ENCODE measurements at regions not wholly inside any gene's neighbourhood (a gene's known extent, or its start where the extent isn't known, plus 50 kb on each side); places are given as distances from the start of the nearest gene placed in this dataset.

GRCh38 chr4:176563591-176563990, 229.1 kb downstream of the VEGFC start:
- no peak overlapping the region for H3K4me3 ChIP-seq
- no peak for TF ChIP-seq CTCF (IDR thresholded peaks at IDR 0.05)
- no peak for TF ChIP-seq EP300 (IDR thresholded peaks at IDR 0.05)
- TF ChIP-seq POLR2A (IDR thresholded peaks at IDR 0.05), result no peak
- no peaks in the 10 kb centered on the region for H3K36me3 ChIP-seq
- WGBS, 2 donors, result 61 to 66% methylated on average over 4 of the region's 4 CpGs
- H3K27ac ChIP-seq, result no peak overlapping the region
- no peaks in the 10 kb centered on the region for H3K4me1 ChIP-seq
- DNase-seq (ENCODE audit: low spot score in 2 of 2), result no peak
- no peaks in the 10 kb centered on the region for H3K9me3 ChIP-seq
- H3K27me3 ChIP-seq, result no peaks in the 10 kb centered on the region

- H3K4me1 ChIP-seq, result no peaks in the 10 kb centered on the region
- 88 to 89% methylated on average over 2 of the region's 2 CpGs for WGBS, 2 donors
Measured at GRCh38 chr4:176565049-176565448, 227.7 kb downstream of the VEGFC start.

GRCh38 chr4:176566769-176567168, 226.0 kb downstream of the VEGFC start:
- TF ChIP-seq EP300 (IDR thresholded peaks at IDR 0.05) (no peak), POLR2A (IDR thresholded peaks at IDR 0.05) (no peak), CTCF (IDR thresholded peaks at IDR 0.05) (no peak)
- Histone ChIP-seq H3K4me3 (no peak overlapping the region), H3K36me3 (no peaks in the 10 kb centered on the region), H3K27me3 (no peaks in the 10 kb centered on the region), H3K27ac (no peak overlapping the region), H3K9me3 (no peaks in the 10 kb centered on the region), H3K4me1 (no peaks in the 10 kb centered on the region)
- WGBS, 2 donors, result 43 to 49% methylated on average over 3 of the region's 3 CpGs
- DNase-seq (ENCODE audit: low spot score in 2 of 2), result no peak

More at GRCh38 chr4:176565049-176565448, 227.7 kb downstream of the VEGFC start:
- no peaks in the 10 kb centered on the region for H3K27me3 ChIP-seq
- H3K36me3 ChIP-seq, result no peaks in the 10 kb centered on the region
- DNase-seq (ENCODE audit: low spot score in 2 of 2), result no peak
- TF ChIP-seq POLR2A (IDR thresholded peaks at IDR 0.05) (no peak), EP300 (IDR thresholded peaks at IDR 0.05) (no peak), CTCF (IDR thresholded peaks at IDR 0.05) (no peak)
- no peak overlapping the region for H3K27ac ChIP-seq
- no peaks in the 10 kb centered on the region for H3K9me3 ChIP-seq
- H3K4me3 ChIP-seq, result no peak overlapping the region

- 85 to 88% methylated on average over 4 of the region's 4 CpGs for WGBS, 2 donors
- Histone ChIP-seq H3K27me3 (no peaks in the 10 kb centered on the region), H3K27ac (no peak overlapping the region), H3K36me3 (no peaks in the 10 kb centered on the region), H3K4me1 (no peaks in the 10 kb centered on the region), H3K9me3 (no peaks in the 10 kb centered on the region), H3K4me3 (no peak overlapping the region)
- DNase-seq (ENCODE audit: low spot score in 2 of 2), result no peak
- no peak for TF ChIP-seq CTCF (IDR thresholded peaks at IDR 0.05)
- TF ChIP-seq POLR2A (IDR thresholded peaks at IDR 0.05), result no peak
- TF ChIP-seq EP300 (IDR thresholded peaks at IDR 0.05), result no peak
Measured at GRCh38 chr4:176568238-176568637, 224.5 kb downstream of the VEGFC start.

- no peaks in the 10 kb centered on the region for H3K27me3 ChIP-seq
- TF ChIP-seq POLR2A (IDR thresholded peaks at IDR 0.05), result no peak
- TF ChIP-seq CTCF (IDR thresholded peaks at IDR 0.05), result no peak
- TF ChIP-seq EP300 (IDR thresholded peaks at IDR 0.05), result no peak
- no peak for DNase-seq (ENCODE audit: low spot score in 2 of 2)
- 63 to 69% methylated on average over 2 of the region's 2 CpGs for WGBS, 2 donors
- H3K36me3 ChIP-seq, result no peaks in the 10 kb centered on the region
- H3K9me3 ChIP-seq, result no peaks in the 10 kb centered on the region
- no peaks in the 10 kb centered on the region for H3K4me1 ChIP-seq
- no peak overlapping the region for H3K27ac ChIP-seq
- H3K4me3 ChIP-seq, result no peak overlapping the region
Measured at GRCh38 chr4:176569301-176569700, 223.4 kb downstream of the VEGFC start.
